HEK293T (cell line): ENCODE measurements at regions not wholly inside any gene's neighbourhood (a gene's known extent, or its start where the extent isn't known, plus 50 kb on each side); places are given as distances from the start of the nearest gene placed in this dataset.
A peak's percentile ranks its signal among the peaks of the same experiment; 100 is the strongest.

ENCODE experiments used
- CTCF ChIA-PET: fragments of 350-600 bp; formaldehyde crosslinking; extraction: SDS; loops from one replicate; lab custom pipeline; 2021; ENCODE audit warnings: antibody characterized with exemption, inconsistent platforms; lab: Yijun Ruan, JAX
- POLR2A ChIA-PET: fragments of 350-600 bp; formaldehyde crosslinking; extraction: SDS; loops from one replicate; lab custom pipeline; 2020; ENCODE audit warnings: antibody characterized with exemption, inconsistent platforms; lab: Yijun Ruan, JAX
- DNase-seq: peaks from one replicate; pipeline ENCODE4 v3.0.0; 2012; ENCODE audit warnings: mixed read lengths; ENCODE audit errors: extremely low spot score
- ARNT ChIP-seq: fragments of 450-650 bp; IDR thresholded peaks from 2 replicates; pipeline ENCODE4 v1.6.1; 2017; ENCODE audit warnings: mild to moderate bottlenecking
- BHLHE40 ChIP-seq: fragments of 450-650 bp; IDR thresholded peaks from 2 replicates; pipeline ENCODE4 v1.6.1; 2016; ENCODE audit warnings: mild to moderate bottlenecking, moderate library complexity, borderline replicate concordance
- CTBP1 ChIP-seq: fragments of 450-650 bp; IDR thresholded peaks from 2 replicates; pipeline ENCODE4 v1.6.1; 2016; ENCODE audit warnings: borderline replicate concordance
- ELF4 ChIP-seq: fragments of 450-650 bp; IDR thresholded peaks from 2 replicates; pipeline ENCODE4 v1.6.1; 2017; ENCODE audit warnings: antibody characterized with exemption
- FOXA1 ChIP-seq: fragments of 450-650 bp; IDR thresholded peaks from 2 replicates; pipeline ENCODE4 v1.6.1; 2016; ENCODE audit warnings: mild to moderate bottlenecking
- FOXK2 ChIP-seq: fragments of 450-650 bp; IDR thresholded peaks from 2 replicates; pipeline ENCODE4 v1.6.1; 2016; ENCODE audit warnings: mild to moderate bottlenecking
- FOXM1 ChIP-seq: fragments of 450-650 bp; IDR thresholded peaks from 2 replicates; pipeline ENCODE4 v1.6.1; 2017; ENCODE audit warnings: mild to moderate bottlenecking, borderline replicate concordance
- HDGF ChIP-seq: fragments of 450-650 bp; IDR thresholded peaks from 2 replicates; pipeline ENCODE4 v1.6.1; 2017; ENCODE audit warnings: antibody characterized with exemption, borderline replicate concordance
- L3MBTL2 ChIP-seq: fragments of 450-650 bp; conservative IDR thresholded peaks from 2 replicates; pipeline ENCODE4 v1.6.1; 2016; ENCODE audit warnings: mild to moderate bottlenecking
- LEF1 ChIP-seq: fragments of 450-650 bp; IDR thresholded peaks from 2 replicates; pipeline ENCODE4 v1.6.1; 2017; ENCODE audit warnings: mild to moderate bottlenecking, borderline replicate concordance
- NFRKB ChIP-seq: fragments of 450-650 bp; IDR thresholded peaks from 2 replicates; pipeline ENCODE4 v1.6.1; 2016; ENCODE audit warnings: mild to moderate bottlenecking, moderate library complexity
- PKNOX1 ChIP-seq: fragments of 450-650 bp; IDR thresholded peaks from 2 replicates; pipeline ENCODE4 v1.6.1; 2016
- SUZ12 ChIP-seq: fragments of 450-650 bp; IDR thresholded peaks from 2 replicates; pipeline ENCODE4 v1.6.1; 2016; ENCODE audit warnings: mild to moderate bottlenecking
- TARDBP ChIP-seq: fragments of 450-650 bp; IDR thresholded peaks from 2 replicates; pipeline ENCODE4 v1.6.1; 2016
- ZNF384 ChIP-seq: fragments of 450-650 bp; IDR thresholded peaks from 2 replicates; pipeline ENCODE4 v1.6.1; 2016

- peak; percentile 28 for DNase-seq
- TF ChIP-seq PKNOX1, result peak; percentile 76
- TF ChIP-seq FOXA1, result no peak
- CTCF ChIA-PET, result interaction anchor here (0.9 to 1.7 kb wide), 6 partner anchors 26 to 408 kb away, joined by 3 to 4 read pairs (median 3); no protein-coding TSS in a partner anchor
- POLR2A ChIA-PET, result no interaction called here
These were observed 263.6 kb upstream of the USP24 start for GRCh38 chr1:55478742-55479141.

- POLR2A ChIA-PET, result no interaction called here
- CTCF ChIA-PET, result interaction anchor here (0.9 to 1.7 kb wide), 2 partner anchors 272 to 409 kb away, joined by 3 to 4 read pairs; no protein-coding TSS in a partner anchor
These were observed 262.8 kb upstream of the USP24 start for GRCh38 chr1:55477953-55478352.

DNA sequence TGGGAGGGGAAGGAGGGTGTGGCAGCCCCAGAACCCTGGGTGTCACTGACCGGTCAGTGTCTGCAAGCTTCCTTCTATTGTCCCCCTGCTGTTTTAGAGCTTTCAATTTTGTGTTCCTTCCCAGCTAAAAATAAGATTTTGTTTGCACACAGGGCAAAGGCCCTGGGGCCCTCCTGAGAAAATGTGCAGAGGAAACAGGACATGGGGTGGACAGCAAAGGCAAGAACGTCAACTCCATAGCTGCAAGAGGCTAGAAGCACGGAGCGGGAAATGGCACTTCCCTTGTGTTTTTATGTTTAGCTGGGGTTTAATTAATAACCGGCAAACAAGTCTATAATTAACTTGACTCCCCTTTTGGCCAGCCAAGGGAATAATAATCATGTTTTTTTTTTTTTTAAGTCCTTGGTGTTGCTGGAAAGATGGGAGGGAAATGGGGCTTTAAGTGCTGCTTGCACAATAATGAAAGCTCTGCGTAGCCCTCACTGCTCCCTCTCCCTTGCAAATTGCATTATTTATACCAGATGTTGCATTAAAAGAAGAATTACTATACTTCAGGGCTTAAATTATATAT is 261.4 kb upstream of the USP24 start:
- DNase-seq, result no peak
- TF ChIP-seq SUZ12 (no peak), ZNF384 (no peak)
- CTCF ChIA-PET, result interaction anchor here (0.6 to 0.7 kb wide), 2 partner anchors 882 to 1325 kb away, joined by 3 to 5 read pairs; no protein-coding TSS in a partner anchor
- POLR2A ChIA-PET, result no interaction called here

More at GRCh38 chr1:55477953-55478352, 262.8 kb upstream of the USP24 start:
- no peak for TF ChIP-seq BHLHE40
- TF ChIP-seq FOXA1, result no peak
- TF ChIP-seq HDGF, result no peak
- TF ChIP-seq TARDBP, result no peak
- TF ChIP-seq ARNT, result no peak
- no peak for TF ChIP-seq FOXK2
- DNase-seq, result no peak

DNA sequence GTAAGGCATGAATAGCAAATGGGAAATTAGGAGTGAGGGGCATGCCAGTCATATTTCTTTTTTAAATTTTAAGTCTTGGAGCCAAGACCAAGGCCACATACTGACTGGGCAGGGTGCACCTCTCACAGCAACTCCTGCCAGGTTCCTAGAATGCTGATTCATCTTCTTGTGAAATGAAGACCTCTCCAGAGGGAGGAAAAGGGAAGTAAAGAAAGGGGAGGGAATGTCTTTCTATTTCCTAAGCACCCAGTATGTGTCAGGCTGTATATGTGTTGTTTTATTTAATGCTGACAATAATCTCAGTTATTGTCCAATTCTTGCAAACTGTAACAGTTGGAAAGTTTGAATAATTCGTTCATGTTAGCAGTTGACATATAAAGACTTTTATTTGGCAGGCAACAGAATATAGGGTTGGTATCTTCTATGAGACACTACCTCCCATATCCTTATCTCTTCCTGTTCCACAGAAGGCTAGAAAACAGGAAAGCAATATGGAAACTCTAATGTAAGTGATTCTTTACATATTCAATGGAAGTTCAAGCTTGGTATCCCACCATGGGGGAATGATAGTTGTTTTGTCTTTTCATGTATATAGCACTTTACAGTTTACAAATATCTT is 259.1 kb upstream of the USP24 start:
- TF ChIP-seq BHLHE40 (no peak), PKNOX1 (no peak), FOXK2 (no peak), NFRKB (no peak), FOXM1 (no peak), L3MBTL2 (no peak), ZNF384 (no peak), FOXA1 (no peak)
- POLR2A ChIA-PET, result no interaction called here
- CTCF ChIA-PET, result no interaction called here
- DNase-seq, result no peak

DNA sequence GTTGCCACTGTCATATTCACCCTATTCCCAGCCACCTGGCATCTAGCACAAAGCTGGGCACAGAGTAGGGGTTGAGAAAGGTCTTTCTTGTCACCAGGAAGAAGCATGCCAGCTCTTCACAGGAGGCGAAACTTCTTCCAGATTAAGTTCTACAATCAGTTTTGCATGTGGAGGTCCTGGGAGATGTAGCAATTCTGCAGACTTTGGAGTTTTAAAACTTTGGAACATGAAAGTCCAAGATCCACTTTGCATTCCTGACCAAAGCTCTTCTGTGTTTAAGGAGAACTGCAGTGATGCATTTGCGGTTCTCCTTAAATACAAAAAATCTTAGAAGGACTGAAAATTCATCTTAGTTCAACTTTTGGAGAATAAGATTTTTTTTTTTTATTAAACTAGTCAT is 258.5 kb upstream of the USP24 start:
- ChIA-PET CTCF (no interaction called here), POLR2A (no interaction called here)

GRCh38 chr1:55472784-55473183 is 257.6 kb upstream of the USP24 start:
- no peak for TF ChIP-seq BHLHE40
- no peak for DNase-seq
- CTCF ChIA-PET, result no interaction called here
- POLR2A ChIA-PET, result no interaction called here

More for the DNA sequence above, 258.5 kb upstream of the USP24 start:
- DNase-seq, result no peak
- TF ChIP-seq HDGF (no peak), L3MBTL2 (no peak), BHLHE40 (no peak), ELF4 (no peak), ARNT (no peak), ZNF384 (no peak), TARDBP (no peak), CTBP1 (no peak)

GRCh38 chr1:55472115-55472514 is 257.0 kb upstream of the USP24 start:
- POLR2A ChIA-PET, result no interaction called here
- CTCF ChIA-PET, result no interaction called here
- TF ChIP-seq FOXA1 (no peak), L3MBTL2 (no peak), ELF4 (no peak), NFRKB (no peak), PKNOX1 (no peak), LEF1 (no peak), ZNF384 (no peak), TARDBP (no peak), FOXM1 (no peak), ARNT (no peak), BHLHE40 (no peak), SUZ12 (no peak), HDGF (no peak)
- DNase-seq, result no peak
